Smooth muscle cell (in vitro differentiated cells): ENCODE measurements at regions not wholly inside any gene's neighbourhood (a gene's known extent, or its start where the extent isn't known, plus 50 kb on each side); places are given as distances from the start of the nearest gene placed in this dataset.
"Not testable (repeated sequence)": the region's sequence is repeated elsewhere in the genome, so short reads cannot be mapped to it uniquely, and the experiment has no call there.

Source experiments
- DNase-seq: peaks from one replicate; lab custom pipeline; 2025; ENCODE audit not compliant: unreplicated experiment; lab: John Stamatoyannopoulos, UW
- H2AFZ ChIP-seq: fragments of 200-600 bp; sonication (generic); 2 replicates; pipeline ENCODE4 v1.6.0; 2016; ENCODE audit warnings: antibody characterized with exemption, low read depth, mild to moderate bottlenecking
- H3F3A ChIP-seq: fragments of 200-600 bp; sonication (generic); 2 replicates; pipeline ENCODE4 v1.6.0; 2017; ENCODE audit warnings: antibody characterized with exemption, low read depth
- H3K27ac ChIP-seq: fragments of 200-600 bp; sonication (generic); 2 replicates; pipeline ENCODE4 v1.5.1; 2016; ENCODE audit warnings: low read depth, mild to moderate bottlenecking
- H3K27me3 ChIP-seq: fragments of 200-600 bp; sonication (generic); 2 replicates; pipeline ENCODE4 v1.6.1; 2016; ENCODE audit warnings: low read depth, mild to moderate bottlenecking
- H3K36me3 ChIP-seq: fragments of 200-600 bp; sonication (generic); 2 replicates; pipeline ENCODE4 v1.5.1; 2016; ENCODE audit warnings: low read depth
- H3K4me1 ChIP-seq: fragments of 200-600 bp; sonication (generic); 2 replicates; pipeline ENCODE4 v1.5.1; 2016; ENCODE audit warnings: low read depth
- H3K4me2 ChIP-seq: fragments of 200-600 bp; sonication (generic); 2 replicates; pipeline ENCODE4 v1.6.0; 2016; ENCODE audit warnings: mild to moderate bottlenecking
- H3K4me3 ChIP-seq: fragments of 200-600 bp; sonication (generic); 2 replicates; pipeline ENCODE4 v1.5.1; 2016; ENCODE audit warnings: mild to moderate bottlenecking
- H3K79me2 ChIP-seq: fragments of 200-600 bp; sonication (generic); 2 replicates; pipeline ENCODE4 v1.6.0; 2016; ENCODE audit warnings: low read depth, mild to moderate bottlenecking
- H3K9ac ChIP-seq: fragments of 200-600 bp; sonication (generic); 2 replicates; pipeline ENCODE4 v1.6.0; 2016; ENCODE audit warnings: low read depth
- H3K9me3 ChIP-seq: fragments of 200-600 bp; sonication (generic); replicated peaks from 2 replicates; pipeline ENCODE4 v1.5.1; 2016; ENCODE audit warnings: low read depth
- H4K20me1 ChIP-seq: fragments of 200-600 bp; sonication (generic); 2 replicates; pipeline ENCODE4 v1.6.0; 2016; ENCODE audit warnings: low read depth
- WGBS: methylation state at CpG from one replicate; pipeline ENCODE4 v1.1.7; 2016; ENCODE audit warnings: low lambda C conversion rate; 5-methylcytosine and 5-hydroxymethylcytosine counted together
- TF ChIP-seq, protein P1 (sequence below): fragments of 200-600 bp; sonication (generic); IDR thresholded peaks from 2 replicates; pipeline ENCODE4 v1.5.1; 2017; ENCODE audit warnings: borderline replicate concordance, mild to moderate bottlenecking, antibody characterized with exemption; ENCODE audit not compliant: insufficient read depth, poor library complexity, severe bottlenecking

GRCh38 chr16:75820672-75821071 is 94.4 kb upstream of the CPHXL start:
- no peak overlapping the region for H3K9ac ChIP-seq
- no peak for DNase-seq
- no peaks in the 10 kb centered on the region for H4K20me1 ChIP-seq
- H2AFZ ChIP-seq, result no peak overlapping the region
- H3K36me3 ChIP-seq, result no peaks in the 10 kb centered on the region
- no peaks in the 10 kb centered on the region for H3K9me3 ChIP-seq
- H3K4me3 ChIP-seq, result no peak overlapping the region
- no peaks in the 10 kb centered on the region for H3K79me2 ChIP-seq
- no peaks in the 10 kb centered on the region for H3F3A ChIP-seq
- H3K27me3 ChIP-seq, result no peaks in the 10 kb centered on the region
- TF ChIP-seq, protein P1, sequence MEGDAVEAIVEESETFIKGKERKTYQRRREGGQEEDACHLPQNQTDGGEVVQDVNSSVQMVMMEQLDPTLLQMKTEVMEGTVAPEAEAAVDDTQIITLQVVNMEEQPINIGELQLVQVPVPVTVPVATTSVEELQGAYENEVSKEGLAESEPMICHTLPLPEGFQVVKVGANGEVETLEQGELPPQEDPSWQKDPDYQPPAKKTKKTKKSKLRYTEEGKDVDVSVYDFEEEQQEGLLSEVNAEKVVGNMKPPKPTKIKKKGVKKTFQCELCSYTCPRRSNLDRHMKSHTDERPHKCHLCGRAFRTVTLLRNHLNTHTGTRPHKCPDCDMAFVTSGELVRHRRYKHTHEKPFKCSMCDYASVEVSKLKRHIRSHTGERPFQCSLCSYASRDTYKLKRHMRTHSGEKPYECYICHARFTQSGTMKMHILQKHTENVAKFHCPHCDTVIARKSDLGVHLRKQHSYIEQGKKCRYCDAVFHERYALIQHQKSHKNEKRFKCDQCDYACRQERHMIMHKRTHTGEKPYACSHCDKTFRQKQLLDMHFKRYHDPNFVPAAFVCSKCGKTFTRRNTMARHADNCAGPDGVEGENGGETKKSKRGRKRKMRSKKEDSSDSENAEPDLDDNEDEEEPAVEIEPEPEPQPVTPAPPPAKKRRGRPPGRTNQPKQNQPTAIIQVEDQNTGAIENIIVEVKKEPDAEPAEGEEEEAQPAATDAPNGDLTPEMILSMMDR, result no peak
- no peak overlapping the region for H3K27ac ChIP-seq
- WGBS, result 86% methylated on average over 6 of the region's 6 CpGs
- H3K4me2 ChIP-seq, result no peak overlapping the region
- no peaks in the 10 kb centered on the region for H3K4me1 ChIP-seq

- WGBS, result 74% methylated on average over 3 of the region's 3 CpGs
- Histone ChIP-seq H3K4me3 (no peak overlapping the region), H3K9me3 (no peaks in the 10 kb centered on the region), H2AFZ (no peak overlapping the region), H3F3A (no peaks in the 10 kb centered on the region), H3K79me2 (no peaks in the 10 kb centered on the region), H3K27ac (no peak overlapping the region), H3K4me1 (no peaks in the 10 kb centered on the region), H3K4me2 (no peak overlapping the region), H3K36me3 (no peaks in the 10 kb centered on the region), H4K20me1 (no peaks in the 10 kb centered on the region), H3K9ac (no peak overlapping the region), H3K27me3 (no peaks in the 10 kb centered on the region)
- DNase-seq, result no peak
- TF ChIP-seq, protein P1, result no peak
Measured at GRCh38 chr16:75821117-75821516, 94.8 kb upstream of the CPHXL start.

DNA sequence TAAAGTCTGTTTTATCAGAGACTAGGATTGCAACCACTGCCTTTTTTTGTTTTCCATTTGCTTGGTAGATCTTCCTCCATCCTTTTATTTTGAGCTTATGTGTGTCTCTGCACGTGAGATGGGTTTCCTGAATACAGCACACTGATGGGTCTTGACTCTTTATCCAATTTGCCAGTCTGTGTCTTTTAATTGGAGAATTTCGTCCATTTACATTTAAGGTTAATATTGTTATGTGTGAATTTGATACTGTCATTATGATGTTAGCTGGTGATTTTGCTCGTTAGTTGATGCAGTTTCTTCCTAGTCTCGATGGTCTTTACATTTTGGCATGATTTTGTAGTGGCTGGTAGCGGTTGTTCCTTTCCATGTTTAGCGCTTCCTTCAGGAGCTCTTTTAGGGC is 99.5 kb upstream of the CPHXL start:
- not testable (repeated sequence) for H3F3A ChIP-seq, H3K27me3 ChIP-seq, H3K9ac ChIP-seq, H4K20me1 ChIP-seq, H3K4me1 ChIP-seq, H3K4me2 ChIP-seq, H3K79me2 ChIP-seq, H3K36me3 ChIP-seq, H3K4me3 ChIP-seq, DNase-seq, H2AFZ ChIP-seq, H3K27ac ChIP-seq
- peaks cover 12% of the 10 kb centered on the region for H3K9me3 ChIP-seq
- WGBS, result 92% methylated on average over 6 of the region's 6 CpGs

GRCh38 chr16:75827372-75828038 is 101.2 kb upstream of the CPHXL start:
- H3K27me3 ChIP-seq, H3K4me1 ChIP-seq, H3K79me2 ChIP-seq, H3K36me3 ChIP-seq, H4K20me1 ChIP-seq, H3K27ac ChIP-seq, H3K9ac ChIP-seq, H3F3A ChIP-seq, DNase-seq: not testable (repeated sequence)
- H3K4me3 ChIP-seq, result peak overlapping the region; percentile 23
- peaks cover 12% of the 10 kb centered on the region for H3K9me3 ChIP-seq
- peak overlapping the region; percentile 21 for H2AFZ ChIP-seq
- peak overlapping the region; percentile 14 for H3K4me2 ChIP-seq
- 42% methylated on average over 12 of the region's 30 CpGs for WGBS

DNA sequence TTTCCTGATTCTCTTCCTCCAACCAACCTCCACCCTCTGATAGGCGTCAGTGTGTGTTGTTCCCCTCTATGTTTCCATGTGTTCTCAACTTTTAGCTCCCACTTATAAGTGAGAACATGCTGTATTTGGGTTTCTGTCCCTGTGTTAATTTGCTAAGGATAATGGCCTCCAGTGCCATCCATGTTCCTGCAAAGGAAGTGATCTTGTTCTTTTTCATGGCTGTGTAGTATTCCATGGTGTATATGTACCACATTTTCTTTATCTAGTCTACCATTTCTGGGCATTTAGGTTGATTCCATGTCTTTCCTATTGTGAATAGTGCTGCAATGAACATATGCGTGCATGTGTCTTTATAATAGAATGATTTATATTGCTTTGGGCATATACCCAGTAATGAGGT is 107.1 kb upstream of the CPHXL start:
- H2AFZ ChIP-seq, H4K20me1 ChIP-seq, H3F3A ChIP-seq, H3K79me2 ChIP-seq, H3K4me2 ChIP-seq, H3K4me1 ChIP-seq, H3K27me3 ChIP-seq, H3K4me3 ChIP-seq, H3K36me3 ChIP-seq, H3K27ac ChIP-seq, H3K9ac ChIP-seq, DNase-seq: not testable (repeated sequence)
- 94% methylated on average over 2 of the region's 2 CpGs for WGBS
- H3K9me3 ChIP-seq, result peaks cover 12% of the 10 kb centered on the region
